Upper lobe of left lung (tissue), 4 donors: ENCODE measurements at regions not wholly inside any gene's neighbourhood (a gene's known extent, or its start where the extent isn't known, plus 50 kb on each side); places are given as distances from the start of the nearest gene placed in this dataset.

Experiments used
- CTCF ChIP-seq, 6 experiments: fragments of 450-650 bp in 4 of 6; fragments of 200-600 bp in 2 of 6; sonication (generic) in 2 of 6; IDR thresholded peaks; one replicate each; pipeline ENCODE4 v1.5.1; 2016 to 2019; ENCODE audit warnings: antibody characterized with exemption in 6 of 6
- POLR2A ChIP-seq, 4 donors: fragments of 450-650 bp; IDR thresholded peaks; one replicate each; pipeline ENCODE4 v1.5.1; 2016 to 2017; ENCODE audit warnings: antibody characterized with exemption in 4 of 4, mild to moderate bottlenecking in 2 of 4
- POLR2AphosphoS5 ChIP-seq, 2 donors: sonication (generic); formaldehyde crosslinking; IDR thresholded peaks; one replicate each; pipeline ENCODE4 v1.5.1; 2017; ENCODE audit warnings: antibody characterized with exemption in 2 of 2

GRCh38 chr2:220175967-220176366, 548.5 kb downstream of the SLC4A3 start:
- TF ChIP-seq CTCF (IDR thresholded peaks at IDR 0.05): no peak
- TF ChIP-seq POLR2AphosphoS5 (IDR thresholded peaks at IDR 0.05): no peak
- TF ChIP-seq POLR2A (IDR thresholded peaks at IDR 0.05): no peak
